Kidney tubule cell (primary cell): ENCODE measurements at regions not wholly inside any gene's neighbourhood (a gene's known extent, or its start where the extent isn't known, plus 50 kb on each side); places are given as distances from the start of the nearest gene placed in this dataset.
"Not testable (repeated sequence)": the region's sequence is repeated elsewhere in the genome, so short reads cannot be mapped to it uniquely, and the experiment has no call there.

ENCODE experiments used
- DNase-seq: peaks from one replicate; pipeline ENCODE4 v3.0.0-alpha.2; 2018; ENCODE audit warnings: low spot score

- DNase-seq, result no peak
These were observed 606.1 kb upstream of the USP24 start for GRCh38 chr1:55821234-55821633.

- no peak for DNase-seq
These were observed 605.3 kb upstream of the USP24 start for GRCh38 chr1:55820501-55820900.

GRCh38 chr1:55819011-55819410 is 603.8 kb upstream of the USP24 start:
- no peak for DNase-seq

- peak; percentile 12 for DNase-seq
These were observed 601.6 kb upstream of the USP24 start for GRCh38 chr1:55816456-55817426.

DNA sequence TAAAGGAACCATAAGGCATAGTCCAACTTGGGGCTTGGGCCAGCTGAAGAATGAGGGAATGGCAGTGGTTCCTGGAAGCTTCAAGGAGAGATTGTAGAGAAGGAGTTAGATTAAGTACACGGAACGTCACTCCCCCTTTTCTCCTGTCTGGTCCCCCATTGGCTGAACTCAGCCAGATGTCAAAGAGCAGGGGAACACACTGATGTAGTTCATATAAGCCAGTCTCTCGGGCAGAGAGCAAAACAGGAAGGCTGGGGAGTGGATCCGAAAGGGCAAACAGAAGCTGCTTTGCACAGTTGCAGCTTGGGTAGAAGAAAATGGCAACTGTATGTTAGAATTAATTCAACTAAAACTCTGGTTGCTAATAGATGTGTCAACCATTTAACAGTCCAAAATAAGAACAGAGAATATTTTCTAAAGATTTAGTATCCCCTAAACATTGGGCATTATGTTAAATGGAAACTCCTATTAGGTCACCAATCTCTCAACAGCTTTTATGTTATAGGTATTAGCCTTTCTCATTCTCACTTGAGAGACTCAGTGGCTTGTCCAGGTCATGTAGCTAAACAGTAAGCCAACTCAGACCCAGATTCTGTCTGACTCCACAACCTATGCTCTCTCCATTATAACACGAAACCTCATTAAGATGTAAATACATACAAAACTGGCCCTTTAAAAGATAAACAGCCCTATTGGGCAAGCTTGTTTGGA is 600.7 kb upstream of the USP24 start:
- DNase-seq, result no peak

GRCh38 chr1:55814967-55815366 is 599.8 kb upstream of the USP24 start:
- no peak for DNase-seq

DNA sequence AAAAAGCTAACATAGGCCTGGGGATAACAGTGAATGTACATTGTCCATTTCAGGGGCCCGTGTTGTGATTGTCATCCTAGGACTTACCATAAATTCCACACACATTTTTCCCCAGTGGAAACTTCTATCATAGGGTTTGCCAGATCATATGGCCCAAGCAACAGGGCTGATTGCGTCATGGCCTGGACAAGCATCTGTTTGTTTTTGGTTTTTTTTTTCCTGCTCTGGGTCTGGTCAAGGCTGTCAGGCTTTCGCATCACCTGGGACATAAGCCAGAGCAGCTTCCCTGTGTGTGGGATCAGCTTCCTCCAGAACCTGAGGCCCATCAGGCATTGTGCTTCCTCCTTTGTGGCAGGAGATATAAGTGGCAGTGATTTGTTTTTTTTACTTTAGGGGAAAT is 598.5 kb upstream of the USP24 start:
- DNase-seq, result peak; percentile 18

- peak; percentile 23 for DNase-seq
These were observed 597.1 kb upstream of the USP24 start for GRCh38 chr1:55812281-55812680.

GRCh38 chr1:55808263-55808662 is 593.1 kb upstream of the USP24 start:
- no peak for DNase-seq

- no peak for DNase-seq
These were observed 588.3 kb upstream of the USP24 start for GRCh38 chr1:55803429-55803828.

- DNase-seq, result no peak
These were observed 586.3 kb upstream of the USP24 start for GRCh38 chr1:55801481-55801880.

- DNase-seq, result no peak
These were observed 585.3 kb upstream of the USP24 start for GRCh38 chr1:55800503-55800902.

DNA sequence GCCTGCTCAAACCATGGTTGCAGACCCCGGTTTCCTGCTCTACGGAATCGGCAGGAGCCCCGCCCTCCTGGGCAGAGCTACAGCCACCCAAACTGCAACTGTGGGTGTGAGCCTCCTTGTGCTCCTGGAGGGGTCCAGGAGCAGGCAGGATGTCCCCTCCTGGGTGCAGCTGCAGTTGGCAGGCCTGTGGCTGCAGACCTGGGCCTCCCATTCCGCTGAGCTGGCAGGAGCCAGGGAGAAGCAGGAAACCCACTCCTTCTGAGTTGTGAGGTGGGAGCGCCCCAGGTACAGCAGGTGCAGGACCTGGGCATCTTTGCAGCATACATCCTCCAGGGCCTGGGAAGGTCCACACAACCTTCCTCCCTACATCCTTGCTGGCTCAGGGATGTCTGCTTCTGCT is 578.7 kb upstream of the USP24 start:
- DNase-seq, result no peak

GRCh38 chr1:55792870-55793269 is 577.7 kb upstream of the USP24 start:
- no peak for DNase-seq

GRCh38 chr1:55789466-55789865 is 574.3 kb upstream of the USP24 start:
- peak; percentile 66 for DNase-seq

GRCh38 chr1:55786396-55786795 is 571.2 kb upstream of the USP24 start:
- DNase-seq, result no peak

GRCh38 chr1:55784941-55785450 is 569.8 kb upstream of the USP24 start:
- not testable (repeated sequence) for DNase-seq

DNA sequence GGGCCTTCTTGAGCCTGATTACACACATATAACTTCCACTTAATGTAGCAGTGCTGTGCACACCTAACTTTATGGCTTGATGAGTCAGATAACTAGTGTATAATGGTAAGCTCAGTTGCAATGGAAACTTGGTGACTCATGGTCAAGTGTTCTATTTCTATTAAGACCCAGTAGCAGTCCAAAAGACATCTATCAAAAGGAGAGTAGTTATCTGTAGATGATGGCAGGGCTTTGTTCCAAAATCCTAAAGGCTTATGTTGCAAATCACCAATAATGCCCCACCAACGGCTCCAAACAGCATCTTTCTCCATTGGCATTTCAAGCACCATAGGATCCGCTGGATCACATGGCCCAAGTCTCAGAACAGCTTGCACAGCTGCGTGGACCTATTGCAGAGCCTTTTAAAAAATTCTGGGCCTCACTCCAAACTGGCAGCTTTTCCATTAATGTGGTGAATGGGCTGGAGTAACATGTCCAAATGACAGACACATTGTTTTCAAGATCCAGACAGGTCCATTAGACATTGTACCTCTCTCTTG is 566.8 kb upstream of the USP24 start:
- peak; percentile 73 for DNase-seq

DNA sequence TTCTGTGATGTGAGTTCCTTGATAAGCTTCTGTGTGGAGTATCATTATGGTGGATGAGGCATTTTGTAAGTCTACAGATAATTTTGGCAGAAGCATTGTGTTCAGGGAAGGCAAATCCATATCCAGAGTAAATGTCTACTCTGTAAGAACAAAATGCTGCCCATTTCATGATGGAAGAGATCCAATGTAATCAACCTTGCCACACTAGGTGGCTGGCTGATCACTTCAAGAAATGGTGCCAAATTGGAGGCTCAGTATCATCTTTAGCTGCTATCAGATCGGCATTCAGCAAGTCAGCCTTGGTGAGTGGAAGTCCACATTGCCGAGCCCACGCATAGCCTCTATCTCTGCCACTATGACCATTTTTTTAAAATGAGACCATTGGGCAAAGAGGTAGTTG is 565.8 kb upstream of the USP24 start:
- no peak for DNase-seq

DNA sequence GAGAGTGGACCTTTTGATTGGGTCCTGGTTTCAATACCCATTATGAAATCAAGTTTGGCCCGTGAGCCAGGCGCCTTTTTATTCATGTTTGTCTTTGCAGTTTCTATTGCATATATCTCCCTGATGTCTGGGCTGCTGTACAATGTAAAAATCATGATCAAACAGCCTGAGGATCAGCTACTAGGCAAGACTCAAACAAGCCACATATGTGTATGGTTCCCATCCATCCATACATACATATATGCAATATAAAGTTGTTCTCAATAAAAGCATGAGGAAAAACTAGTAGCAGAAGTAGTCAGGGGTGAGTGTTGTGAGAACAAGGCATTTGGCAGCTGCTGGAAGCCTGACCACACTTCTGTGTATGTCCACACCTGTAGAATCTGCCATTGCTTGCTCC is 562.4 kb upstream of the USP24 start:
- DNase-seq, result no peak

DNA sequence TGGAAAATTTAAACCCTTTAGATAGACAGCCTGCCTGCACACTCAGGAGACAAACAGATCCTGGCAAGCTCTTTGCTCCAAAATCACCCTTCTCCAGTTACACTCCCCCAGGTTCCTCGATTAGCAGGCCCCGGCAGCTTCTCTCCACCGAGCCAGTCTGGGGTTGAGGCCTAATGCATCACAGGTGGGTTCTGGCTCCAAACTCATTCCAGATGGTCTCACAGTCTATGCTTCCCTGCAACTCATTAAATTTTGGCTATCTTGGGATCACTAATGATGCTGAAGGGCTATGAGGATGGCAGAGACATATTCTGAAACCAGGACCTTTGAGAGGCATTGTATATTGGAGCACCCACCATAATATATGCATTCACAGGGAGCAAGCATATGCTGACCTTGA is 559.8 kb upstream of the USP24 start:
- no peak for DNase-seq

DNA sequence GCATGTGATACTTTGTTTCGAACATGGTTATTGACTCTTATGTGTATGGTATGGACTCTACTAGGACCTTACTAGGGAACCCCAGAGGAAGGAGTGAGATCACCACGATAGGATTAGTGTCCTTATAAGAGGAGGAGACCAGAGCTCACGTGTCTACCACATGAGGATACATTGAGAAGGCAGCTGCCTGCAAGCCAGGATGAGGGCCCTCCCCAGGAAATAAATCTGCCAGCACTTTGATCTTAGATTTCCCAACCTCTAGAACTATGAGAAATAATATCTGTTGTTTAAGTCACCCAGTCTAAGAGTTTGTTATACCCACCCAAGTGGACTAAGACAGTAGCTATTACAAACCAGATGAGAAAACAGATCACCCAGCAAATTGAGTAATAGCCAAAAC is 559.3 kb upstream of the USP24 start:
- no peak for DNase-seq
